GM18508 (cell line): ENCODE measurements at regions not wholly inside any gene's neighbourhood (a gene's known extent, or its start where the extent isn't known, plus 50 kb on each side); places are given as distances from the start of the nearest gene placed in this dataset.

Experiments
- ATAC-seq: cut with Tn5 transposase; IDR thresholded peaks from one replicate; pipeline ENCODE4 v1.9.1; 2021; ENCODE audit warnings: moderate number of reproducible peaks; ENCODE audit not compliant: insufficient read depth, unreplicated experiment

- no peak for ATAC-seq
Observed at GRCh38 chr18:72692086-72692485, 147.9 kb upstream of the CBLN2 start.

- ATAC-seq: no peak
Observed at GRCh38 chr18:72687736-72688135, 143.6 kb upstream of the CBLN2 start.

DNA sequence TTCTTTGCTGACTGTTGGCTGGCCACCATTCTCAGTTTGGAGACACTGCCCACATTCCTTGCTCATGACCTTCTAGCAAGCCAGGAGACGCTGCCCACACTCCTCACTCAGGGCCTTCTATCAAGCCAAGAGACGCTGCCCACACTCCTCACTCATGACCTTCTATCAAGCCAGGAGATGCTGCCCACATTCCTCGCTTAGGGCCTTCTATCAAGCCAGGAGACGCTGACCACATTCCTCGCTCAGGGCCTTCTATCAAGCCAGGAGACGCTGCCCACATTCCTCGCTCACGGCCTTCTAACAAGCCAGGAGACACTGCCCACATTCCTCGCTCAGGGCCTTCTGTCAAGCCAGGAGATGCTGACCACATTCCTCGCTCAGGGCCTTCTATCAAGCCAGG, 131.3 kb upstream of the CBLN2 start:
- ATAC-seq: no peak

DNA sequence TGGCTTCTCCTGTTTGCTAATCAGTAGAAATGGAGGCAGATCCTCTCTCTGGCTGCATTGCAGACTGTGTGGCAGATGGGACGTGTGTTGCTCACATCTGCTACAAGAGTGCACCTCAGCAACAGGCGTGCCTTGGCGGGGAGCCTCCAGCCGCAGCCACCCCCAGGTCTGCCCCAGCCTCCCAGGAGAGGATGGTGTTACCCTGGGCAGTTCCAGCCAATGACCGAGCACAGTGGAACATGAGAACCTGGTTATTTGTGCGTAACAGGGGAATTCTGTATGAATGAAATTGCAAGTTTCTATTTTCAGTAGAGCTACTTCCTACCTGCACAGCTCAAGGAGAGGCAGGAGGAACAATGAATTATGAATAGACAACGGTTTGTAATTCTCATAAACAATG, 130.6 kb upstream of the CBLN2 start:
- ATAC-seq: peak; percentile 90

DNA sequence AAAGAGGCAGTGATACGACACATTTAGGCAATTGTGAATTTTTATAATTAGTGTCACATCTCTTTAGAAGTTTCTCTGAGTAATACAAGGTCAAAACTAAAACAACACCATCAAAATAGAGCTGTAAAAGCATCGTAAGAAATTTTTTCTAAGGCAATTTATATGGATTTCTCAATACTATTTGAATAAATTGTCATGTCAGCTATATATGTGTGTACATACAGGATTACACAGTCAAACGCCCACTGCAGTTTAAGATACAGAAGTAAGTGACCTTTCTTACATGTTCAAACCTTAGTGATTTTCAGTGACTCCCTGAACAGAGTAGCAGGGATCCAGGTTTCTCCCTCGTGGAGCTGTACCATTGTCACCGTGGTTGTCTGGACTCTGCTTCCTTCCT, 129.1 kb upstream of the CBLN2 start:
- ATAC-seq: no peak

- ATAC-seq: peak; percentile 35
Observed at GRCh38 chr18:72672364-72673184, 128.4 kb upstream of the CBLN2 start.

DNA sequence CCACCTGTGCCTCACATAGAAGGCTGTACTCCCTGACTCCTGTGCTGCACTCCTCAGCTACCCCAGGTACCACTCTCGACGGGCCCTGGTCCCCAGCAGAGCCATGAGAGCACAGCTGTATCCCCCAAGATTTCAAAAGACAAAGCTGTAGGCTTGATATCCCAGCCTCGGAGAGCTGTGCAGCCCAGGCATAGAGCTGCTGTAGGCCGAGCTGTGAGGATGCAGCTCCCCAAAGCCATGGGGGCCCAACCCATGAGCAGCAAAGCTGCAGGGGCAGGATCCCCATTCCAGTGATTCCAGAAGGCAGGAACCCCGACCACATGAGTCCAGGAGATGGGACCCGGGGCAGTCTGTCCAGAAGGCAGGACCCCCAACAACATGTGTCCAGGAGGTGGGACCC, 123.8 kb upstream of the CBLN2 start:
- ATAC-seq: no peak

DNA sequence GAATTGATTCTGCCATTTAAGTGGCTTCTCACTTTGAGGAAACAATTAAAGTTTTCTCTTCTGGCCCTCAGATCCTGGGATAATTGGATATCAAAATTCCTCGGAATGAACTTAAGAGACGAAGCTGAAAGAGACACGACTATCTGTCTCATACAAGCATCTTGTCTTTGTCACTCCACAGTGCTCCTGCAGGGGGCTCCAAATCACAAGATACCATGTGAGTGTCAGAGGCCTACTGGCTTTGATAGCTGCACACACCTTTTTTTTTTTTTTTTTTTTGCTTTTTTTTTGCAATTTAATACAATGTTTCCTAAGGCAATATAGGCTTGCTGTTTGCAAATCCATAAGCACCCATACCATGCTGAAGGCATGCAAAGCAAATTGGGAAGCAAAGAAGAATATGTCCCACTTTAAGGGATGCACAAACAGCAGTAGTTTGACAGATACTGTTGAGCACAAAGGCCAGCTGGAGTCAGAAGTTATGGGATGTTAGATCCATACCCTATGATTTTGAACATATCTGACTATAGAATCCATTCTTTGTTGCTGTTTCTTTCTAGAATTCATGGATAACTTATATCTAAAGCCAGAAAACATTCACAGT, 109.0 kb upstream of the CBLN2 start:
- peak; percentile 91 for ATAC-seq

DNA sequence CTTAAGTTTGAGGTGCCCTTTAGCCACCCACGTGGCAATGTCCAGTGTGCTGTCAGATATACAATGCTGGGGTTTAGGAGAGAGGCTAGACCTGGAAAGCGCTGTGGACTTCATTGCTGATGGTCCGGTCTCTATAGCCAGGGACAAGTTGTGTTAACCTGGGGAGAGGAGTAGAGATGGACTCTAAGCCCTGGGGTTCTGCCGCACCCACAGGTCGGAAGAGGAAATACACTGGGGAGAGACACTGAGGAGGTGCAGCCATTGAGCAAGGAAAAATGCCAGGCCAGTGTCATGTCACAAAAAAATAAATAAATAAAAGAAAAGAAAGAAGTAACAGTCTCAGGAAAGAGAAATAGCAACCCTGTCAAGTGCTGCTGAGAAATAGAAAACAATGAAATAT, 106.9 kb upstream of the CBLN2 start:
- no peak for ATAC-seq

- no peak for ATAC-seq
Observed at GRCh38 chr18:72648481-72648960, 104.4 kb upstream of the CBLN2 start.

- ATAC-seq: no peak
Observed at GRCh38 chr18:72648079-72648478, 103.9 kb upstream of the CBLN2 start.

- no peak for ATAC-seq
Observed at GRCh38 chr18:72640557-72640956, 96.4 kb upstream of the CBLN2 start.

DNA sequence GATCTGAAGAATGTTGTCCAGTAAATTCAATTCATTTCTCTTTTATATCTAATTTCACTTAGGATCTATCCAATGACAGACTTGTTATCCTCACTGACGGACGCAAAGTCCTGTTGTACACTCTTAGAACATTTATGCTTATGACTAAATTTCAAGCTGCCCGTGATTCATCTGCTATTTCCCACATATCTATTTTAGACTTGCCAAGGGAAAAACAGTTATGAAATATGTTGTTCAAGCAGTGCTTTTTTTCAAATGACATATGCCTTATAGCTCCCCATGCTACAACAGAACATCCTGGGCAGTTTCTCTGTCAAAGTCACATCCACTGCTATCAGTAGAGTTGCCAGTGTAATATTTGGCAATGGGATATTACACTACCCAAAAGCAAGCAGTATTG, 94.2 kb upstream of the CBLN2 start:
- ATAC-seq: no peak

GRCh38 chr18:72637721-72638120, 93.6 kb upstream of the CBLN2 start:
- ATAC-seq: no peak

GRCh38 chr18:72637299-72637698, 93.2 kb upstream of the CBLN2 start:
- ATAC-seq: no peak

DNA sequence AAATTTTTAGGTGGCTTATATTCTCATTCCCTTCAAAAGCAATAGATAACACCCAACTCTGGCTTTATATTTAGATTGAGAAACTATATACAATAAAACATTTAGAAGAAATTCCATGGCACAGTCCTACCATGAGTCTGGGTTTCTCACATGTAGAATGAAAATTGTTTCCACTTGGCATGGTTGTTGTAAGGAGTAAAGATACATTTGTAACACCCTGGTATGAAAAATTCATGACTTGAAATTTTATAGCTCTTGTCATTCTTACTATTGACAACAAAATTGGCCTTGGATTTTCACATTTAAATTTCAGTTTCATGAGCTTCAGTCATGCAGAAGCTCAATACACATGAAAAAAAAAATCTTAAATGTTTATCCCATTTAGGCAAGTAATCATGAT, 92.5 kb upstream of the CBLN2 start:
- ATAC-seq: no peak

- ATAC-seq: no peak
Observed at GRCh38 chr18:72634500-72634899, 90.4 kb upstream of the CBLN2 start.

- ATAC-seq: no peak
Observed at GRCh38 chr18:72630991-72631390, 86.8 kb upstream of the CBLN2 start.

- no peak for ATAC-seq
Observed at GRCh38 chr18:72623444-72623843, 79.3 kb upstream of the CBLN2 start.

DNA sequence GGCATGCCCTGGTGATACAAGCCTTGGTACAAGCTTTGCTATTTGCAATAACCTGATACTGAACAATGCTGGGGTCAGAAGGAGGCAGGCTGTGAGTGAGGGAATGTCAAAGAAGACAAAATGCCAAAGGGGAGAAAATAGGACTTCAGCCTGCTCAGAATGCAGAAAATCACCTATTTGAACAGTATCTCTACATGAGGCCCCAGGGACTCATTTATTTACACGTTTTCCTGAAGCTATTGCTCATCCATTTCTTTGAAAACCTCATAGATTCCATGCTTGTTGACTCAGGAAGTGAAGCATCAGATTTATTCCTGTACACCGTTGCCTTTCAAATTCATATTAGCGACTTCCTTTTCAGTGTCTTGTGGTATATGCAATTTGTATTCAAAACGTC, 69.4 kb upstream of the CBLN2 start:
- ATAC-seq: no peak

DNA sequence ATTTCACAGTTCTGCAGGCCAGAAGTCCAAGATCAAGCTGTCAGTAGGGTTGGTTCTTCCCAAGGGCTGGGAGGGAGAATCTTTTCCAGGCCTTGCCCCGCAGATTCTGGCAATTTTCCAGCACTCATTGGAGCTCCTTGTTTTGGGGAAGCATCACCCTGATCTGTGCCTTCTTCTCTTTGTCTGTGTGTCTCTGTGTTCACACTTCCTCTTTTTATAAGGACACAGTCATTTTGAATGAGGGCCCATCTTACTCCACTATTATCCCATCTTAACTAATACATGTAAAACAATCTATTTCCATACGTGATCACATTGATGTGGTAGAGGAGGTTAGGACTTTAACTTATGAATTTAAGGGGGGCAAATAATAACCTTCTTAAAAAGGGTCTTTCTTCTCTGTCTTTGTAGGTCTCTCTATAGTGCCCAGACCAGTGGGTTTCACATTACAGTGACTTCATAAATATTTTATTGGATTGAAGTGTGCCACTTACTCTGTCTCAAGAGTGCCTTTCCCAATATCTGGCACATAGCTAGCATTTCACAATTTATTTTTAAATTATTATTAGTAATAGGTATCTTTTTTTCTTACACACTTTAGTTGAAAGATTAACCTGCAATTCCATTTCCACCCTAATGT, 68.9 kb upstream of the CBLN2 start:
- no peak for ATAC-seq
